ENCODE measurements at regions not wholly inside any gene's neighbourhood (a gene's known extent, or its start where the extent isn't known, plus 50 kb on each side); places are given as distances from the start of the nearest gene placed in this dataset.

DNA sequence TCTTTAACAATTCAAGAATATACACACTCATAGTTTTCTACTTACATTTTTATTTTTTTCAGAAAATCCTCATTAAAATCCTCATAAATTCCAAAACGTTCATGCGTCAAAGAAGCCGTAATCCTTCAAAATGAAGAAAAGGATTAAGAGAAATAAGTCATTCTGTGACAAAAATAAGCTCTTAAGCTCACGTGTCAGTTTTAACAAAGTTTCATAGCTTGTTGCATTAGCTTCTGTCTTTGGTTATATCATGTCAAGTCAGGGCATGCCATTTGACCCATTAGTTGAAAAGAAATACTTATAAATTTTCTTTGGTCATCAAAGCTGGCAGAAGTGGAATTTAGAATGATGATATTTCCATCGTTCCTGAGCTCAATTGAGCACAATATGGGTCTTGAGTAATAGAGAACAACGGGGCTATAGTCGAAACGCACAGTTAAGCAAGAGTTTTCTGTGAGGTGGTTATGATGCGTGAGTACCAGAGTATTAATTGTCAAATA is 185.2 kb upstream of the CTSO start:
- TF ChIP-seq, protein P1, sequence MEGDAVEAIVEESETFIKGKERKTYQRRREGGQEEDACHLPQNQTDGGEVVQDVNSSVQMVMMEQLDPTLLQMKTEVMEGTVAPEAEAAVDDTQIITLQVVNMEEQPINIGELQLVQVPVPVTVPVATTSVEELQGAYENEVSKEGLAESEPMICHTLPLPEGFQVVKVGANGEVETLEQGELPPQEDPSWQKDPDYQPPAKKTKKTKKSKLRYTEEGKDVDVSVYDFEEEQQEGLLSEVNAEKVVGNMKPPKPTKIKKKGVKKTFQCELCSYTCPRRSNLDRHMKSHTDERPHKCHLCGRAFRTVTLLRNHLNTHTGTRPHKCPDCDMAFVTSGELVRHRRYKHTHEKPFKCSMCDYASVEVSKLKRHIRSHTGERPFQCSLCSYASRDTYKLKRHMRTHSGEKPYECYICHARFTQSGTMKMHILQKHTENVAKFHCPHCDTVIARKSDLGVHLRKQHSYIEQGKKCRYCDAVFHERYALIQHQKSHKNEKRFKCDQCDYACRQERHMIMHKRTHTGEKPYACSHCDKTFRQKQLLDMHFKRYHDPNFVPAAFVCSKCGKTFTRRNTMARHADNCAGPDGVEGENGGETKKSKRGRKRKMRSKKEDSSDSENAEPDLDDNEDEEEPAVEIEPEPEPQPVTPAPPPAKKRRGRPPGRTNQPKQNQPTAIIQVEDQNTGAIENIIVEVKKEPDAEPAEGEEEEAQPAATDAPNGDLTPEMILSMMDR (IDR thresholded peaks at IDR 0.05), result no peak
- TF ChIP-seq EP300 (IDR thresholded peaks at IDR 0.05) (no peak), ZFP36 (IDR thresholded peaks at IDR 0.05; ENCODE audit: borderline replicate concordance, partially characterized antibody) (no peak)

Measured in A549 (cell line).